Endodermal cell (in vitro differentiated cells): ENCODE measurements at regions not wholly inside any gene's neighbourhood (a gene's known extent, or its start where the extent isn't known, plus 50 kb on each side); places are given as distances from the start of the nearest gene placed in this dataset.

Source experiments
- DNase-seq: peaks from one replicate; pipeline ENCODE4 v3.0.0-alpha.2; 2017
- H3K27ac ChIP-seq: 2 replicates; pipeline ENCODE4 v1.5.1; 2013; ENCODE audit warnings: mild to moderate bottlenecking, low read depth, low read length, moderate library complexity
- H3K27me3 ChIP-seq: 2 replicates; pipeline ENCODE4 v1.6.1; 2013; ENCODE audit warnings: mild to moderate bottlenecking, low read length, moderate library complexity; ENCODE audit not compliant: insufficient read depth, control insufficient read depth, poor library complexity, severe bottlenecking
- H3K36me3 ChIP-seq: 2 replicates; pipeline ENCODE4 v1.7.0; 2013; ENCODE audit warnings: mild to moderate bottlenecking, low read length, moderate library complexity; ENCODE audit not compliant: control insufficient read depth, insufficient read depth
- H3K4me1 ChIP-seq: one replicate; pipeline ENCODE4 v1.7.0; 2013; ENCODE audit warnings: low read length; ENCODE audit not compliant: control insufficient read depth, insufficient read depth
- H3K4me3 ChIP-seq: 2 replicates; pipeline ENCODE4 v1.5.1; 2013; ENCODE audit warnings: mild to moderate bottlenecking, low read length, moderate library complexity
- H3K9ac ChIP-seq: 2 replicates; pipeline ENCODE4 v1.6.1; 2013; ENCODE audit warnings: mild to moderate bottlenecking, low read length, moderate library complexity; ENCODE audit not compliant: poor library complexity, severe bottlenecking; ENCODE audit errors: extremely low read depth
- H3K9me3 ChIP-seq: 2 replicates; pipeline ENCODE4 v1.6.1; 2013; ENCODE audit warnings: mild to moderate bottlenecking, low read length, moderate library complexity; ENCODE audit not compliant: control insufficient read depth
- H3K27ac Mint-ChIP-seq: 2 replicates; pipeline ENCODE4 v1.8.0; 2020; ENCODE audit warnings: mixed read lengths
- H3K27me3 Mint-ChIP-seq: 2 replicates; pipeline ENCODE4 v1.8.0; 2021; ENCODE audit warnings: mild to moderate bottlenecking, mixed read lengths; ENCODE audit not compliant: insufficient read depth
- H3K36me3 Mint-ChIP-seq: 2 replicates; pipeline ENCODE4 v1.8.0; 2020; ENCODE audit warnings: low read depth, mixed read lengths
- H3K4me1 Mint-ChIP-seq: 2 replicates; pipeline ENCODE4 v1.8.0; 2020; ENCODE audit warnings: mixed read lengths
- H3K4me3 Mint-ChIP-seq: 2 replicates; pipeline ENCODE4 v1.8.0; 2020; ENCODE audit warnings: mild to moderate bottlenecking, moderate library complexity, mixed read lengths
- H3K9me3 Mint-ChIP-seq: 2 replicates; pipeline ENCODE4 v1.8.0; 2020; ENCODE audit warnings: mild to moderate bottlenecking, mixed read lengths
- CTCF ChIP-seq: fragments of 200-600 bp; sonication (generic); conservative IDR thresholded peaks from 2 replicates; pipeline ENCODE4 v1.5.0; 2021; ENCODE audit warnings: antibody characterized with exemption, mild to moderate bottlenecking
- WGBS, 2 experiments: methylation state at CpG; one replicate each; pipeline versions ENCODE4 v1.1.5 to v1.1.7; 2013; ENCODE audit warnings: missing lambda C conversion rate in 2 of 2, mixed read lengths in 1 of 2; ENCODE audit not compliant: insufficient coverage in 1 of 2, insufficient read length in 1 of 2; 5-methylcytosine and 5-hydroxymethylcytosine counted together

GRCh38 chr15:99486371-99487336 lies 79.1 kb upstream of the MEF2A start:
- H3K27ac Mint-ChIP-seq: no peak overlapping the region

GRCh38 chr15:99487337-99487730 lies 78.5 kb upstream of the MEF2A start:
- Histone ChIP-seq H3K9me3 (no peaks in the 10 kb centered on the region), H3K4me1 (peaks cover 3% of the 10 kb centered on the region), H3K4me3 (no peak overlapping the region), H3K9ac (no peak overlapping the region), H3K36me3 (no peaks in the 10 kb centered on the region), H3K27ac (no peak overlapping the region), H3K27me3 (no peaks in the 10 kb centered on the region)
- WGBS, 2 experiments: 89 to 100% methylated on average over 2 to 4 of the region's 5 CpGs
- no peak for DNase-seq
- H3K4me3 Mint-ChIP-seq: peak overlapping the region; percentile 47
- H3K27ac Mint-ChIP-seq: no peak overlapping the region
- H3K27me3 Mint-ChIP-seq: peaks cover 12% of the 10 kb centered on the region
- H3K36me3 Mint-ChIP-seq: no peaks in the 10 kb centered on the region
- TF ChIP-seq CTCF: no peak
- H3K9me3 Mint-ChIP-seq: no peaks in the 10 kb centered on the region
- H3K4me1 Mint-ChIP-seq: peaks cover 16% of the 10 kb centered on the region

More at GRCh38 chr15:99486371-99487336, 79.1 kb upstream of the MEF2A start:
- 30 to 31% methylated on average over 9 to 30 of the region's 31 CpGs for WGBS, 2 experiments
- peak; percentile 69 for DNase-seq
- Mint-ChIP-seq H3K27me3 (peaks cover 12% of the 10 kb centered on the region), H3K36me3 (no peaks in the 10 kb centered on the region), H3K4me3 (peak overlapping the region; percentile 47), H3K9me3 (no peaks in the 10 kb centered on the region), H3K4me1 (peaks cover 16% of the 10 kb centered on the region)
- Histone ChIP-seq H3K9ac (no peak overlapping the region), H3K4me3 (peak overlapping the region; percentile 11), H3K27ac (no peak overlapping the region), H3K36me3 (no peaks in the 10 kb centered on the region), H3K27me3 (no peaks in the 10 kb centered on the region), H3K9me3 (no peaks in the 10 kb centered on the region), H3K4me1 (peaks cover 3% of the 10 kb centered on the region)
- TF ChIP-seq CTCF: no peak

GRCh38 chr15:99492275-99492674 lies 73.5 kb upstream of the MEF2A start:
- H3K4me1 Mint-ChIP-seq: peaks cover 2% of the 10 kb centered on the region
- H3K27me3 Mint-ChIP-seq: peaks cover 7% of the 10 kb centered on the region
- H3K36me3 Mint-ChIP-seq: no peaks in the 10 kb centered on the region
- H3K9me3 ChIP-seq: no peaks in the 10 kb centered on the region
- no peak overlapping the region for H3K9ac ChIP-seq
- DNase-seq: no peak
- no peak overlapping the region for H3K4me3 Mint-ChIP-seq
- WGBS, 2 experiments: 91% methylated on average over 6 of the region's 6 CpGs; no CpG with 5 or more reads in 1 of the 2 experiments
- TF ChIP-seq CTCF: no peak
- H3K4me1 ChIP-seq: no peaks in the 10 kb centered on the region
- H3K27ac Mint-ChIP-seq: no peak overlapping the region
- no peak overlapping the region for H3K27ac ChIP-seq
- H3K9me3 Mint-ChIP-seq: peaks cover 5% of the 10 kb centered on the region
- H3K4me3 ChIP-seq: no peak overlapping the region
- H3K36me3 ChIP-seq: no peaks in the 10 kb centered on the region
- H3K27me3 ChIP-seq: no peaks in the 10 kb centered on the region
